Epithelial cell of prostate (primary cell): ENCODE measurements at regions not wholly inside any gene's neighbourhood (a gene's known extent, or its start where the extent isn't known, plus 50 kb on each side); places are given as distances from the start of the nearest gene placed in this dataset.

Experiments used
- DNase-seq: peaks from one replicate; pipeline ENCODE4 v3.0.0-alpha.2; 2011; ENCODE audit warnings: low read depth, low spot score
- H3K27ac ChIP-seq: fragments of 450-650 bp; 2 replicates; pipeline ENCODE4 v1.5.1; 2017; ENCODE audit warnings: mild to moderate bottlenecking

DNA sequence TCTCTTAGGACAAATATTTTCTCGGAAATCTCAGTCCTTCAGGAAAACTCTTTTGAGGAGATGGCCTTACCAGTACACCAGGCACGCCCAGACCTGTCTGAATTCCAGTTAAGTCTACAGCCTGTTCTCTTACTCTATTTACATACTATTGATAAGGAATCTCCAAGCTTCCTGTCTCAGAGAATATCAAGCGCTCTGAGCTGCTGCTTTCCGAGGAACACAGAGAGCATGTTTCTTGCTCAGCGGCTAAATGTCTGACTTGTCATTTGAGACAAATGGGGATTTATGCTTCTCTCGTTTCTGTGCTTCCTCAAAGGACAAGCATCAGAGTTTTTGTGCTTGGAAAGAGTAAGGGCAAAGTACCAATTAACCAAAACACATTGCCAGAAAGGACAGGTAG is 112.4 kb upstream of the CCDC54 start:
- DNase-seq = peak; percentile 45
- peak overlapping the region; percentile 66 for H3K27ac ChIP-seq

DNA sequence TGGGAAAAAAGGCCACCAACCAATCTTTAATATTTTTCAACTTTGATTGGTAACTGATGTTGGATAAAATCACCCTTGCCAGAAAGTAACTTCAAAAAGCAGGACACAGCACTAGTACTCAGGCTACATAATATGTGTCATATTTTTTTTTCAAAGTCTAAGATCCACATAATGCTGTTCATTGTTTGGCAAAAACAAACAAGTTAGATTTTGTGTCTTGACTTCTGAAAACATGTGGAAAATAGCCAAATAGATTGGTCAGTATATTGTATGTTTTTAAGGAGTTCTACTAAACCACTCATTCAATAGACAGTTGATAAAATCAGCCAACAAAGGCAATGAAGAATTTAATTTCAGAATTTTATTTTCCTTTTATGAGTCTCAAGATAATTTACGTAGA is 111.7 kb upstream of the CCDC54 start:
- H3K27ac ChIP-seq = peak overlapping the region; percentile 66
- no peak for DNase-seq

GRCh38 chr3:107268469-107268868 is 108.8 kb upstream of the CCDC54 start:
- no peak for DNase-seq
- no peak overlapping the region for H3K27ac ChIP-seq

DNA sequence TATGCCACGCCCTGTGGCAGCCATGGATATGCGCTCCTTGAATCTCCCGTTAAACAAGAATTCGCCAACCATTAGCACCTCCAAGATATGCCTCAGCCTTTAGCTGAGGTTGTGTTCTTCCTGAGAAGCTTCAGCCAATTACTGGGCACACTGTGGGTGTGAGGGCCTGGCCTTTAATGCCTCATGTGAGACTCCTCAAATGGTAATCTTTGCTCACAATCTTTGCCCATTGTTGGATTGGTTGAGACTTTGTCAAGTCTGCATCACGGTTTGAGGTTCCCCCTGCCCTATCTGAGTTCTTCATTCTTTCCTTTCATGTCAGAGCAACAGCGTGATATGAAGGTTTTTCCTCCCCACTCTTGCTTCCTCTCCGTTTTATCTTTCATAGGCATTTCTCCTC is 108.1 kb upstream of the CCDC54 start:
- no peak overlapping the region for H3K27ac ChIP-seq
- no peak for DNase-seq

- no peak overlapping the region for H3K27ac ChIP-seq
- DNase-seq = no peak
Measured at GRCh38 chr3:107271787-107272387, 105.4 kb upstream of the CCDC54 start.

- DNase-seq = peak; percentile 10
- H3K27ac ChIP-seq = no peak overlapping the region
Measured at GRCh38 chr3:107272471-107272870, 104.8 kb upstream of the CCDC54 start.

DNA sequence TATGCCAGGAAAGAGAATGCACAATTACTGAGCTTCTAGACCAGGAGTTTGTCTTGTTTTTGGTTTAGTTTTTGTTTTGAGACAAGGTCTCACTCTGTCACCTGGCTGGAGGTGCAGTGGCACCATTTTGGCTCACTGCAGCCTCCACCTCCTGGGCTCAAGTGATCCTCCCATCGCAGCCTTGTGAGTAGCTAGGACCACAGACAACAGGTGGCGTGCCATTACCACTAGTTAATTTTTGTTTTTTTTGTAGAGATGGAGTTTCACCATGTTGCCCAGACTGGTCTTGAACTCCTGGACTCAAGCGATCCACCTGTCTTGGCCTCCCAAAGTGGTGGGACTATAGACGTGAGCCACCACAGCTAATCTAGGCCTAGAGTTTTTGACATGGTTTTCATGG is 104.4 kb upstream of the CCDC54 start:
- H3K27ac ChIP-seq = no peak overlapping the region
- no peak for DNase-seq

DNA sequence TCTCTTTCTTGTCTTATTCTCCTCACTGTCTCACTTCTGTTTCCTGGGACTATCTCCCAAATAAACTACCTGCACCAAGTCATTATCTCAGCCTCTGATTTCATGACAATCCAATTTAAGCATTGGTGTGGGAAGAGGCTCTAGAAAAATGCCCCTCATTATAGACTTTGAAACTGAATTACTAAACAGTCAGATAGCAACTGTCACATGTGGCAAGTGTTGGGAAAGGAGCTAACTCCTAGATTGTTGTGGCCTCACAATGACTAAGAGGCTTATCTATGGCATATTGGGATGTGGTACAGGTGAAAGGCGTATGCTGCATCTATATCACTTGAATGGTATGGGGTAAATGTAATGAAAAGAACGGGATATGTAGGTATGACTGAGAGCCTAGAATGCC is 103.5 kb upstream of the CCDC54 start:
- no peak overlapping the region for H3K27ac ChIP-seq
- no peak for DNase-seq

GRCh38 chr3:107275511-107275910 is 101.7 kb upstream of the CCDC54 start:
- no peak overlapping the region for H3K27ac ChIP-seq
- DNase-seq = no peak

DNA sequence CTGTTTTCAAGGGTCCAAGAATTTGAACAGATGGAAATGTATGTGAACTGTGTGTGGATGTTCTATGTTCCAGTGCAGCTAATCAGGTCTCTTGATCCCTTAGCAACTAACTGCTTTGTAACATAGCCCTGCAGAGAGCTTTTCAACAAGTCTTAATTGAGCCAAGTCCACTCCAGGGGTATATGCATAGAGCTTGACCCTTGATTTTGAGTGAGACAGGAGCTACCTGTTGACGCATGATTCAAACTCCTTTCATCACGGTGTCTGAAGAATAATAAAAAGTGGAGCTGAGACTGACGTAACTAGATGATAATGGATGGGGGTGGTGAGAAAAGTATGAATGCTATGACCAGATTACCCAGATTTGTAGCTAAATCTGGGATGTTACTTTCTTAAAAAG is 93.3 kb upstream of the CCDC54 start:
- H3K27ac ChIP-seq = no peak overlapping the region
- DNase-seq = no peak

GRCh38 chr3:107284612-107285011 is 92.6 kb upstream of the CCDC54 start:
- peak overlapping the region; percentile 10 for H3K27ac ChIP-seq
- DNase-seq = no peak

GRCh38 chr3:107285197-107285596 is 92.0 kb upstream of the CCDC54 start:
- DNase-seq = no peak
- peak overlapping the region; percentile 10 for H3K27ac ChIP-seq

DNA sequence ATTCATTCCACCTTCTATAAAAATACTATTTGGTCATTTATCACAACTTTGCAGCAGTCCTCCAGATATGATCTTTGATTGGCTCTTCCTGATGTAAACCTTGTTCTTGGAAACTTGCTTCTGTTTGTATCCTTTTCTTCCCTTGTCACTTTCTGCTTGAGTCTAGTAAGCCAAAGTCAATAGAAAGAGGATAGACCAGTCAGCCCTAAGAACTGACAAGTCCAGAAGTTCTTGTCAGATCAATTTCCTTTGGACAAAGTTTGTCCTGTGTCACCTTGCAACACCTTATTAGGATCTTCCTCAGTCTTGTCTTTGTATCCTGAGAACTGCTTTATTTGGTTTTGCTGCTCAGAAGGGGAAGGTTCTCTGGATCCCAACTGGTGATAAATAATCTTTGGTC is 87.9 kb upstream of the CCDC54 start:
- no peak for DNase-seq
- H3K27ac ChIP-seq = no peak overlapping the region

DNA sequence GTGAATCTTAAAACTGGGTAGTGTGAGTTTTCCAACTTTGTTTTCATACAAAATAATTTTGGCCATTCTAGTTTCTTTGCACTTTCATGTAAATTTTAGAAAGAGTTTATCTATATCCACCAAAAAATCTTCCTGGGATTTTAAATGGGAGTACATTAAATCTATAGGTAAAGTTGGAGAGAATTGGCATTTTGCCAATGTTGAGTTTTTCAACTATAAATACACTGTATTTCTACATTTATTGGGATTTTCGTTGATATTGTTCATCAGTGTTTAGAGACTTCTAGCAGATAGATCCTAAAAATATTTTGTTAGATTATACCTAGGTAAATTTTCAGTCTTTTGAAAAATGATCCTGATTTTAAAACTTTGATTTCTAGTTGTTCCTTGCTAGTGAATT is 83.1 kb upstream of the CCDC54 start:
- DNase-seq = no peak

GRCh38 chr3:107297597-107297996 is 79.6 kb upstream of the CCDC54 start:
- no peak overlapping the region for H3K27ac ChIP-seq
- DNase-seq = no peak

More for the DNA sequence above, 83.1 kb upstream of the CCDC54 start:
- H3K27ac ChIP-seq = no peak overlapping the region

GRCh38 chr3:107307205-107307604 is 70.0 kb upstream of the CCDC54 start:
- no peak for DNase-seq
- H3K27ac ChIP-seq = no peak overlapping the region

- DNase-seq = no peak
- no peak overlapping the region for H3K27ac ChIP-seq
Measured at GRCh38 chr3:107308716-107309115, 68.5 kb upstream of the CCDC54 start.

- DNase-seq = no peak
Measured at GRCh38 chr3:107309312-107309711, 67.9 kb upstream of the CCDC54 start.

GRCh38 chr3:107313711-107314110 is 63.5 kb upstream of the CCDC54 start:
- no peak for DNase-seq
- H3K27ac ChIP-seq = no peak overlapping the region

More at GRCh38 chr3:107309312-107309711, 67.9 kb upstream of the CCDC54 start:
- H3K27ac ChIP-seq = no peak overlapping the region

DNA sequence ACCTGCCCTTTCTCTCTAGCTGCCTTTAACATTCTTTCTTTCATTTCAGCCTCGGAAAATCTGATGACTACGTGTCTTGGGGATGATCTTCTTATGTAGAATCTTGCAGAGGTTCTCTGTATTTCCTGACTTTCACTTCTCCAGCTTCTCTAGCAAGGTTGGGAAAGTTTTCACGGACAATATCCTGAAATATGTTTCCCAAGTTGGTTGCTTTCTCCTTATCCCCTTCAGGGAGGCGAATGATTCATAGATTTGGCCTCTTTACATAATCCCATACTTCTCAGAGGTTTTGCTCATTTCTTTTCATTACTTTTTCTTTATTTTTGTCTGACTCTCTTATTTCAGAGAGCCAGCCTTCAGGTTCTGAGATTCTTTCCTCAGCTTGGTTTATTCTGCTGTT is 62.1 kb upstream of the CCDC54 start:
- no peak for DNase-seq
- no peak overlapping the region for H3K27ac ChIP-seq

- H3K27ac ChIP-seq = no peak overlapping the region
- DNase-seq = no peak
Measured at GRCh38 chr3:107323723-107324122, 53.5 kb upstream of the CCDC54 start.

- DNase-seq = no peak
- H3K27ac ChIP-seq = no peak overlapping the region
Measured at GRCh38 chr3:107325446-107325845, 51.8 kb upstream of the CCDC54 start.
